Smooth muscle cell (in vitro differentiated cells): ENCODE measurements at regions not wholly inside any gene's neighbourhood (a gene's known extent, or its start where the extent isn't known, plus 50 kb on each side); places are given as distances from the start of the nearest gene placed in this dataset.

Experiments used
- DNase-seq: peaks from one replicate; lab custom pipeline; 2025; ENCODE audit not compliant: unreplicated experiment; lab: John Stamatoyannopoulos, UW
- H2AFZ ChIP-seq: fragments of 200-600 bp; sonication (generic); 2 replicates; pipeline ENCODE4 v1.6.0; 2016; ENCODE audit warnings: antibody characterized with exemption, low read depth, mild to moderate bottlenecking
- H3F3A ChIP-seq: fragments of 200-600 bp; sonication (generic); 2 replicates; pipeline ENCODE4 v1.6.0; 2017; ENCODE audit warnings: antibody characterized with exemption, low read depth
- H3K27ac ChIP-seq: fragments of 200-600 bp; sonication (generic); 2 replicates; pipeline ENCODE4 v1.5.1; 2016; ENCODE audit warnings: low read depth, mild to moderate bottlenecking
- H3K27me3 ChIP-seq: fragments of 200-600 bp; sonication (generic); 2 replicates; pipeline ENCODE4 v1.6.1; 2016; ENCODE audit warnings: low read depth, mild to moderate bottlenecking
- H3K36me3 ChIP-seq: fragments of 200-600 bp; sonication (generic); 2 replicates; pipeline ENCODE4 v1.5.1; 2016; ENCODE audit warnings: low read depth
- H3K4me1 ChIP-seq: fragments of 200-600 bp; sonication (generic); 2 replicates; pipeline ENCODE4 v1.5.1; 2016; ENCODE audit warnings: low read depth
- H3K4me2 ChIP-seq: fragments of 200-600 bp; sonication (generic); 2 replicates; pipeline ENCODE4 v1.6.0; 2016; ENCODE audit warnings: mild to moderate bottlenecking
- H3K4me3 ChIP-seq: fragments of 200-600 bp; sonication (generic); 2 replicates; pipeline ENCODE4 v1.5.1; 2016; ENCODE audit warnings: mild to moderate bottlenecking
- H3K79me2 ChIP-seq: fragments of 200-600 bp; sonication (generic); 2 replicates; pipeline ENCODE4 v1.6.0; 2016; ENCODE audit warnings: low read depth, mild to moderate bottlenecking
- H3K9ac ChIP-seq: fragments of 200-600 bp; sonication (generic); 2 replicates; pipeline ENCODE4 v1.6.0; 2016; ENCODE audit warnings: low read depth
- H3K9me3 ChIP-seq: fragments of 200-600 bp; sonication (generic); replicated peaks from 2 replicates; pipeline ENCODE4 v1.5.1; 2016; ENCODE audit warnings: low read depth
- H4K20me1 ChIP-seq: fragments of 200-600 bp; sonication (generic); 2 replicates; pipeline ENCODE4 v1.6.0; 2016; ENCODE audit warnings: low read depth
- WGBS: methylation state at CpG from one replicate; pipeline ENCODE4 v1.1.7; 2016; ENCODE audit warnings: low lambda C conversion rate; 5-methylcytosine and 5-hydroxymethylcytosine counted together
- TF ChIP-seq, protein P1 (sequence below): fragments of 200-600 bp; sonication (generic); IDR thresholded peaks from 2 replicates; pipeline ENCODE4 v1.5.1; 2017; ENCODE audit warnings: borderline replicate concordance, mild to moderate bottlenecking, antibody characterized with exemption; ENCODE audit not compliant: insufficient read depth, poor library complexity, severe bottlenecking

DNA sequence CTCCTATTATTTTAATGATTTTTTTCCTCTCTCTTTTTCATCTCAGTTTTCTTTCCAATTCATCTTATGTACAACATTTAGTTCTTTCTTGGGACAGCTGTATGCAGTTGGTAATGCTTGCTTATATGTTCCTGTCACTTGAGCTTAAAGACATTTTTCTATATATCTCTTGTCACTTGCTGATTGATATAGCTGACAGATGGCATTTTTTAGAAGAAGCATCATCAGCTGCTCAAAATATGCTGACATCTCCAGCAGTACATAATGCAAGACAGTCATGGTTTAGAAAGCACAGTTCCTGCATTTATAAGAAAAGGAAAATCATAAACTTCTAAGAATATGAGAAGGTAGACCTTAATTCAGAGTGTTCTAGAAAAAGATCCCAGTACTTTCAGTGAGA lies 56.5 kb downstream of the DCAF8L1 start:
- Histone ChIP-seq H3K27me3 (no peaks in the 10 kb centered on the region), H3K27ac (no peak overlapping the region), H3K36me3 (no peaks in the 10 kb centered on the region), H3K4me3 (no peak overlapping the region), H3K9ac (no peak overlapping the region), H4K20me1 (no peaks in the 10 kb centered on the region), H3K9me3 (no peaks in the 10 kb centered on the region), H3K79me2 (no peaks in the 10 kb centered on the region), H3K4me2 (no peak overlapping the region), H3F3A (no peaks in the 10 kb centered on the region), H2AFZ (no peak overlapping the region), H3K4me1 (no peaks in the 10 kb centered on the region)
- TF ChIP-seq, protein P1, sequence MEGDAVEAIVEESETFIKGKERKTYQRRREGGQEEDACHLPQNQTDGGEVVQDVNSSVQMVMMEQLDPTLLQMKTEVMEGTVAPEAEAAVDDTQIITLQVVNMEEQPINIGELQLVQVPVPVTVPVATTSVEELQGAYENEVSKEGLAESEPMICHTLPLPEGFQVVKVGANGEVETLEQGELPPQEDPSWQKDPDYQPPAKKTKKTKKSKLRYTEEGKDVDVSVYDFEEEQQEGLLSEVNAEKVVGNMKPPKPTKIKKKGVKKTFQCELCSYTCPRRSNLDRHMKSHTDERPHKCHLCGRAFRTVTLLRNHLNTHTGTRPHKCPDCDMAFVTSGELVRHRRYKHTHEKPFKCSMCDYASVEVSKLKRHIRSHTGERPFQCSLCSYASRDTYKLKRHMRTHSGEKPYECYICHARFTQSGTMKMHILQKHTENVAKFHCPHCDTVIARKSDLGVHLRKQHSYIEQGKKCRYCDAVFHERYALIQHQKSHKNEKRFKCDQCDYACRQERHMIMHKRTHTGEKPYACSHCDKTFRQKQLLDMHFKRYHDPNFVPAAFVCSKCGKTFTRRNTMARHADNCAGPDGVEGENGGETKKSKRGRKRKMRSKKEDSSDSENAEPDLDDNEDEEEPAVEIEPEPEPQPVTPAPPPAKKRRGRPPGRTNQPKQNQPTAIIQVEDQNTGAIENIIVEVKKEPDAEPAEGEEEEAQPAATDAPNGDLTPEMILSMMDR: no peak
- no peak for DNase-seq

DNA sequence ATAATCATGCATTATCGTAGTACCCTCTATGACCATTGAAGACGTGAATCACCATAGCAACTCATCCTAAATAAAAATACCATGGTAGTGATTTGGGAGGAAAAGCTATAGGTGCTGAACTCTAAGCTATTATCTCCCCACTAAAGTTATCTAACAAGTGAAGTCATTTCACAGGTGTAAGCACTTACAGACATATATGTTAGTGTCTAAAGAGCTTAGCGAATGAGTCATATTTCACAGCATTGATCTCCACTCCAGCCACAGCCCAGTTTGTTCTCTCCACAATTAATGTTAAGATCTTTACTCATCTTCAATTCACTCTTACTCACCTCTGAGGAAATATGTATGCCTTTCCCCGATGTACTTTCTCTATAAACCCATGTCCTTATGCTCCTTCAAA lies 57.0 kb downstream of the DCAF8L1 start:
- Histone ChIP-seq H3K4me2 (no peak overlapping the region), H3K27ac (no peak overlapping the region), H3K9me3 (no peaks in the 10 kb centered on the region), H4K20me1 (no peaks in the 10 kb centered on the region), H3K9ac (no peak overlapping the region), H3K4me3 (no peak overlapping the region), H2AFZ (no peak overlapping the region), H3K4me1 (no peaks in the 10 kb centered on the region), H3K36me3 (no peaks in the 10 kb centered on the region), H3K27me3 (no peaks in the 10 kb centered on the region), H3F3A (no peaks in the 10 kb centered on the region), H3K79me2 (no peaks in the 10 kb centered on the region)
- 83% methylated on average over 4 of the region's 4 CpGs for WGBS
- no peak for DNase-seq
- TF ChIP-seq, protein P1: no peak

DNA sequence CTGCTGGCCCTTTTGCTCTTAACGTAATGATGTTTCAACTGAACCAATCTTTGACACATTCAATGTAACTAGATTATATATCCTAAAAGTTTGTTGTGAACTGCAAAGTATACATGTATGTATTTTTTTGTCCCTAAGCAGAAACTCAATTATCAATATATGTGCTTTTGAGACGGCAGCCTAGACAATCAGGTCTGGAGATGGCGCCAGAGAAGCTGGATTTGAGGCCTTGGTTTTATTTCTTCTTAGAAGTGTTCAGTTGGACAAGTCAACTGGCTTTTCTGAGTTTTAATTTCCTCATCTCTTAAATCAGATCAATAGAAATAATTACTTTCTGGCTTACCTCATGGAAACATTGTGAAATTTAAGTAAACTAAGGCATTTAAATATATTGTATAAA lies 62.5 kb downstream of the DCAF8L1 start:
- Histone ChIP-seq H3K4me2 (no peak overlapping the region), H2AFZ (no peak overlapping the region), H4K20me1 (no peaks in the 10 kb centered on the region), H3F3A (no peaks in the 10 kb centered on the region), H3K36me3 (no peaks in the 10 kb centered on the region), H3K9me3 (no peaks in the 10 kb centered on the region), H3K9ac (no peak overlapping the region), H3K4me1 (no peaks in the 10 kb centered on the region), H3K79me2 (no peaks in the 10 kb centered on the region), H3K27ac (no peak overlapping the region), H3K27me3 (no peaks in the 10 kb centered on the region), H3K4me3 (no peak overlapping the region)
- WGBS: 53% methylated on average over 3 of the region's 3 CpGs
- TF ChIP-seq, protein P1: peak; percentile 9
- no peak for DNase-seq

DNA sequence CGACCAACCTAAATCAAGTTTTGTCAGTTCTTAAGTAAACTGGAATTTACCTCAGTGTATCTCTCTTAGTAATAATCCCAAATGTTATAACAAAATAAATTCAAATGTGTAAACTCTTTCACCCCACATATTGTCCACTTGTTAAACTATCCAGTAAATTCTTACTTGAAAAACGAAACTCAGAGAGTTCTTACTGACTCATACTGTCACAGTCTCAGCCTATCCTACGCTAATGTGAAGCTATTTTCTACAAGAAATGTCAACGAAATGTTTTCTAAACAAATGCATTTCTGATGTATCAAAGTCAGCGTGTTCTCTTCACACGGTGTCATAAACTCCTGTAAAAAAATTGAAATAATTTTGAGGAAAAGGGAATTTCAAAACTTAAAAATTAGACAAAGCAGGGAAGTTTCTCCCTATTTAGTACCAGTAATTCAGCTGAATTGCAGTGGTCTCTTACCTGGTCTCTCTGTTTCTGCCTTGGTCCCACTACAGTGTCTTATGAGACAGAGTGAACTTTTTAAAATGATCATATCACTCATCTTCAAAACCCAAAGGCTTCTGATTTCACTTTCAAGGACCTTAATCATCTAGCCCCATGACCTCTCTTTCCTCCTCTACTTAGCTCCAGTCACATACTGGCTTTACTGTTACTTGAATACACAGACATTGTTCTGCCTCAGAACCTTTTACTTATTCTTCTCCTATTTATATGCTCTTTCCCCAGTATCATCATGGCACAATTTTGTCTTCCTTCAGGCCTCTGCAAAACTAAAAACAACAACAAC lies 63.3 kb downstream of the DCAF8L1 start:
- H3F3A ChIP-seq: no peaks in the 10 kb centered on the region
- no peaks in the 10 kb centered on the region for H3K27me3 ChIP-seq
- no peaks in the 10 kb centered on the region for H3K36me3 ChIP-seq
- no peak for DNase-seq
- 67% methylated on average over 6 of the region's 6 CpGs for WGBS
- TF ChIP-seq, protein P1: no peak
- no peaks in the 10 kb centered on the region for H3K79me2 ChIP-seq
- no peaks in the 10 kb centered on the region for H4K20me1 ChIP-seq
- no peaks in the 10 kb centered on the region for H3K9me3 ChIP-seq
- H3K4me2 ChIP-seq: no peak overlapping the region
- H3K4me1 ChIP-seq: no peaks in the 10 kb centered on the region
- no peak overlapping the region for H3K4me3 ChIP-seq
- no peak overlapping the region for H2AFZ ChIP-seq
- no peak overlapping the region for H3K9ac ChIP-seq
- no peak overlapping the region for H3K27ac ChIP-seq
